Caco-2 (cell line): ENCODE measurements at regions not wholly inside any gene's neighbourhood (a gene's known extent, or its start where the extent isn't known, plus 50 kb on each side); places are given as distances from the start of the nearest gene placed in this dataset.

Source experiments
- BruUV-seq: library from RNA; stranded (reverse); fragments of 400-500 nt; replicated peaks from 2 replicates; lab custom pipeline; 2021; lab: Mats Ljungman, UMichigan
- CTCF ChIA-PET: fragments of 300-600 bp; sonication (Branson Sonifier 250); formaldehyde crosslinking; loops from one replicate; lab custom pipeline; 2022; ENCODE audit warnings: antibody characterized with exemption; lab: Charles Lee
- POLR2A ChIA-PET: fragments of 300-600 bp; sonication (Branson Sonifier 250); formaldehyde crosslinking; loops from one replicate; lab custom pipeline; 2022; ENCODE audit warnings: antibody characterized with exemption; lab: Charles Lee
- DNase-seq, 2 experiments: peaks; one replicate each; pipeline versions ENCODE4 v3.0.0 to v3.0.0-alpha.2; 2020 to 2022
- H3K27me3 ChIP-seq: replicated peaks from 2 replicates; pipeline ENCODE4 v1.6.0; 2011; ENCODE audit warnings: low read length; ENCODE audit not compliant: control insufficient read depth, insufficient read depth
- H3K36me3 ChIP-seq: 2 replicates; pipeline ENCODE4 v1.5.1; 2011; ENCODE audit warnings: low read length; ENCODE audit not compliant: control insufficient read depth, insufficient read depth
- H3K4me1 ChIP-seq: fragments of 250-450 bp; sonication (Bioruptor Pico); 2 replicates; pipeline ENCODE4 v1.5.1; 2020; ENCODE audit warnings: mild to moderate bottlenecking
- H3K4me3 ChIP-seq: 2 replicates; pipeline ENCODE4 v1.5.1; 2011; ENCODE audit warnings: low read depth, mild to moderate bottlenecking, control low read depth, low read length
- H3K9me3 ChIP-seq: fragments of 250-450 bp; sonication (Bioruptor Pico); 2 replicates; pipeline ENCODE4 v1.5.1; 2020; ENCODE audit warnings: mild to moderate bottlenecking, moderate library complexity
- H3K27ac Mint-ChIP-seq: one replicate; pipeline ENCODE4 v1.8.0; 2022; ENCODE audit warnings: mixed read lengths; ENCODE audit not compliant: unreplicated experiment
- H3K27me3 Mint-ChIP-seq: one replicate; pipeline ENCODE4 v1.8.0; 2022; ENCODE audit warnings: mixed read lengths; ENCODE audit not compliant: insufficient read depth, unreplicated experiment
- H3K36me3 Mint-ChIP-seq: one replicate; pipeline ENCODE4 v1.8.0; 2022; ENCODE audit warnings: mild to moderate bottlenecking, mixed read lengths; ENCODE audit not compliant: insufficient read depth, unreplicated experiment
- H3K4me1 Mint-ChIP-seq: one replicate; pipeline ENCODE4 v1.8.0; 2022; ENCODE audit warnings: low read depth, mixed read lengths; ENCODE audit not compliant: unreplicated experiment
- H3K4me3 Mint-ChIP-seq: one replicate; pipeline ENCODE4 v1.8.0; 2022; ENCODE audit warnings: mild to moderate bottlenecking, moderate library complexity, mixed read lengths; ENCODE audit not compliant: unreplicated experiment
- H3K9me3 Mint-ChIP-seq: one replicate; pipeline ENCODE4 v1.8.0; 2022; ENCODE audit warnings: mixed read lengths; ENCODE audit not compliant: unreplicated experiment
- intact Hi-C: fragments of 100-400 bp; cut with micrococcal nuclease; formaldehyde crosslinking; loops from one replicate; pipeline ENCODE4 v1.10.0; 2022; ENCODE audit not compliant: unreplicated experiment
- TF ChIP-seq, protein P1 (sequence below), 2 experiments: fragments of 200-600 bp in 1 of 2; IDR thresholded peaks; 1 replicate in 1 of 2; 2 replicates in 1 of 2; pipeline versions ENCODE4 v1.5.1 to v1.8.0; 2011 to 2022; ENCODE audit warnings: antibody characterized with exemption in 1 of 2, control low read depth in 1 of 2, inconsistent platforms in 1 of 2, low read depth in 1 of 2, low read length in 1 of 2, mild to moderate bottlenecking in 1 of 2, moderate library complexity in 1 of 2; ENCODE audit not compliant: insufficient read depth in 1 of 2, severe bottlenecking in 1 of 2, unreplicated experiment in 1 of 2

DNA sequence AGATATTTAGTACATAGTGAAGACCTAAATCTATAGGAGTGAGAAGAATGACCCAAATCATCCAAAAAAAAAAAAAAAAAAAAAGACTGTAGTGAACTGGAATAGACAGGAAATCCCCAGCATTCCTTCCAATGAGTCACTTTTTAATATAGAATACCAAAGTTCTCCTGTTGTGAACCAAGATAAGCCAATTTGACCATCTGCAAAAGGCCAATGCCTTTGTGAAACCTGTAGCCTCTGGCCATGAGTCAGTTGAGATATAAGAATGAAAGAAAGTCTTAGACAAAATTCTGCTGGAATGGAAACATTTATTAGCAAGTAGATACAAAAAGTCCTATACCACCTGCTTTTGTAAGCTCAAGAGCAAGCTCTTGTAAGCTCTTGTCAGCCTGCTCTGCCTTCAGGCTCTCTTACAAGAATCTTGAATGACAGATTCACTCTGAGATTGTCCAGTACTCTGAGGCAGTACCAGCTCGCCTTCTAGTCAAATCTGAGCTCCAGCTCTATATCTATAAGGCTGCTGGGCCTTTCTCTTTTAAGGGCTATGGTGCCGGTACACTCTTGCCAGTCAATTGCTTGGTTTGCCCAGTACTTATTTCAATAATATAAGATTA, 243.0 kb upstream of the TMTC1 start:
- H3K27ac Mint-ChIP-seq, result no peak overlapping the region
- H3K36me3 Mint-ChIP-seq, result no peaks in the 10 kb centered on the region
- BruUV-seq, result no TSS peak
- ChIA-PET CTCF (no interaction called here), POLR2A (no interaction called here)
- no peaks in the 10 kb centered on the region for H3K27me3 ChIP-seq
- H3K4me1 Mint-ChIP-seq, result no peaks in the 10 kb centered on the region
- intact Hi-C loops, result no loop called here
- H3K9me3 Mint-ChIP-seq, result peaks cover 19% of the 10 kb centered on the region
- peaks cover 14% of the 10 kb centered on the region; the same call in 1 of the 2 replicates for H3K9me3 ChIP-seq
- H3K4me3 Mint-ChIP-seq, result no peak overlapping the region
- no peaks in the 10 kb centered on the region for H3K36me3 ChIP-seq
- no peak for DNase-seq
- no peak overlapping the region for H3K4me3 ChIP-seq
- no peaks in the 10 kb centered on the region for H3K27me3 Mint-ChIP-seq
- no peaks in the 10 kb centered on the region for H3K4me1 ChIP-seq
- TF ChIP-seq, protein P1, sequence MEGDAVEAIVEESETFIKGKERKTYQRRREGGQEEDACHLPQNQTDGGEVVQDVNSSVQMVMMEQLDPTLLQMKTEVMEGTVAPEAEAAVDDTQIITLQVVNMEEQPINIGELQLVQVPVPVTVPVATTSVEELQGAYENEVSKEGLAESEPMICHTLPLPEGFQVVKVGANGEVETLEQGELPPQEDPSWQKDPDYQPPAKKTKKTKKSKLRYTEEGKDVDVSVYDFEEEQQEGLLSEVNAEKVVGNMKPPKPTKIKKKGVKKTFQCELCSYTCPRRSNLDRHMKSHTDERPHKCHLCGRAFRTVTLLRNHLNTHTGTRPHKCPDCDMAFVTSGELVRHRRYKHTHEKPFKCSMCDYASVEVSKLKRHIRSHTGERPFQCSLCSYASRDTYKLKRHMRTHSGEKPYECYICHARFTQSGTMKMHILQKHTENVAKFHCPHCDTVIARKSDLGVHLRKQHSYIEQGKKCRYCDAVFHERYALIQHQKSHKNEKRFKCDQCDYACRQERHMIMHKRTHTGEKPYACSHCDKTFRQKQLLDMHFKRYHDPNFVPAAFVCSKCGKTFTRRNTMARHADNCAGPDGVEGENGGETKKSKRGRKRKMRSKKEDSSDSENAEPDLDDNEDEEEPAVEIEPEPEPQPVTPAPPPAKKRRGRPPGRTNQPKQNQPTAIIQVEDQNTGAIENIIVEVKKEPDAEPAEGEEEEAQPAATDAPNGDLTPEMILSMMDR (IDR thresholded peaks at IDR 0.05; ENCODE audit: insufficient read depth in 1 of 2, low read depth in 1 of 2, low read length in 1 of 2, severe bottlenecking in 1 of 2, unreplicated experiment in 1 of 2), result no peak

DNA sequence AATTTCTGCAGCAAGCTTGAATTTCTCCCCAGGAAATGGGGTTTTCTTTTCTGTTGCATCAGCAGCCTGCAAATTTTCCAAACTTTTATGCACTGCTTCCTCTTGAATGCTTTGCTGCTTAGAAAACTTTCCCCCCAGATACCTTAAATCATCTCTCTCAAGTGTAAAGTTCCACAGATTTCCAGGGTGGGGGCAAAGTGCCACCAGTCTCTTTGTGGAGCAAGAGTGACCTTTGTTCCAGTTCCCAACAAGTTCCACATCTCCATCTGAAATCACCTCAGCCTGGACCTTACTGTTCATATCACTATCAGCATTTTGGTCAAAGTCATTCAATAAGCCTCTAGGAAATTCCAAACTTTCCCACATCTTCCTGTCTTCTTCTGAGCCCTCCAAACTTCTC, 241.6 kb upstream of the TMTC1 start:
- intact Hi-C loops, result no loop called here
- peaks cover 14% of the 10 kb centered on the region; the same call in 1 of the 2 replicates for H3K9me3 ChIP-seq
- CTCF ChIA-PET, result no interaction called here
- no peak overlapping the region for H3K27ac Mint-ChIP-seq
- no TSS peak for BruUV-seq
- H3K9me3 Mint-ChIP-seq, result peaks cover 25% of the 10 kb centered on the region
- H3K4me1 Mint-ChIP-seq, result no peaks in the 10 kb centered on the region
- TF ChIP-seq, protein P1 (IDR thresholded peaks at IDR 0.05; ENCODE audit: insufficient read depth in 1 of 2, low read depth in 1 of 2, low read length in 1 of 2, severe bottlenecking in 1 of 2, unreplicated experiment in 1 of 2), result no peak
- no peaks in the 10 kb centered on the region for H3K4me1 ChIP-seq
- H3K4me3 ChIP-seq, result no peak overlapping the region
- H3K36me3 ChIP-seq, result no peaks in the 10 kb centered on the region
- DNase-seq, result no peak
- no peaks in the 10 kb centered on the region for H3K36me3 Mint-ChIP-seq
- POLR2A ChIA-PET, result no interaction called here
- H3K4me3 Mint-ChIP-seq, result no peak overlapping the region
- H3K27me3 Mint-ChIP-seq, result no peaks in the 10 kb centered on the region
- no peaks in the 10 kb centered on the region for H3K27me3 ChIP-seq

DNA sequence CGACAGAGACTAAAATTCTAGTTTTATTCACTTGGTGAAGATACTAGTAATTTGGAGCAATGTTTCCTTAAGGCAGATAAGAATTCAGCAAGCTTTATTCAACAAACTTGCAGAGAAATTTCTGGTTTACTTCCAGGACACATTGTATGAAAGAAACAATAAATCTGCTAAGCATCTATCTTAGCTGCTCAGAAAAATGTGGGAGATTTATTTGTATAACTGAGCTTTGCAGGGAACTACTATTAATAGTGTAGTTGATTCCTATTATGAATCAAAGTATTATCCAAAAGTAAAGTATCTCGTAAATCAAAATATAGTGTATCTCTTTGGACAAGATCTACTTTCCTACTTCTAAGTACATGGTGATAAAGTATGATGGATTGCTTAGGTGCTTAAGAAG, 239.4 kb upstream of the TMTC1 start:
- peaks cover 25% of the 10 kb centered on the region for H3K9me3 Mint-ChIP-seq
- no peak overlapping the region for H3K27ac Mint-ChIP-seq
- no peaks in the 10 kb centered on the region for H3K4me1 Mint-ChIP-seq
- BruUV-seq, result no TSS peak
- Histone ChIP-seq H3K4me1 (no peaks in the 10 kb centered on the region), H3K36me3 (no peaks in the 10 kb centered on the region), H3K27me3 (no peaks in the 10 kb centered on the region), H3K4me3 (no peak overlapping the region), H3K9me3 (peaks cover 14% of the 10 kb centered on the region; the same call in 1 of the 2 replicates)
- no peak for DNase-seq
- intact Hi-C loops, result no loop called here
- TF ChIP-seq, protein P1 (IDR thresholded peaks at IDR 0.05; ENCODE audit: insufficient read depth in 1 of 2, low read depth in 1 of 2, low read length in 1 of 2, severe bottlenecking in 1 of 2, unreplicated experiment in 1 of 2), result no peak
- no peak overlapping the region for H3K4me3 Mint-ChIP-seq
- ChIA-PET CTCF (no interaction called here), POLR2A (no interaction called here)
- no peaks in the 10 kb centered on the region for H3K36me3 Mint-ChIP-seq
- H3K27me3 Mint-ChIP-seq, result no peaks in the 10 kb centered on the region
